ENCODE measurements at regions not wholly inside any gene's neighbourhood (a gene's known extent, or its start where the extent isn't known, plus 50 kb on each side); places are given as distances from the start of the nearest gene placed in this dataset.

DNA sequence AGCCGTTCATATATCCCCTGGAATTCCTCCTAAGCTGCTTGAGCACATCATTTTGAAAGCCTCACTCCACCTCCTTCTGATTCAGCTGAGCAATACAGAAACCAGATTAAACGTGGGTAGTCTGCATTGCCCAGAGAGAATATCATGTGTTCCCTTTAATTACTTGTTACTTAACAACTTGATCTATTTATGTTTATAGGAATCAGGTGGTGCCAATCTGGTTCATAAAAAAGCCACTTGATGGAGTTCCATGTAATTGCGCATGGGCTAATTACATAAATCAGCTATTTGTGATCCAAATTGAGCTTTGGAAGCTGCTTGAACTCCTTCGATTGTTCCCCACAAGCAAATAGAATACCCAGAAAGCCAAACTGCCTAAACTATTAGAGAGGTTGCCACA lies 114.7 kb upstream of the ADCY1 start:
- no peak for TF ChIP-seq EP300 (IDR thresholded peaks at IDR 0.05)
- TF ChIP-seq, protein P1, sequence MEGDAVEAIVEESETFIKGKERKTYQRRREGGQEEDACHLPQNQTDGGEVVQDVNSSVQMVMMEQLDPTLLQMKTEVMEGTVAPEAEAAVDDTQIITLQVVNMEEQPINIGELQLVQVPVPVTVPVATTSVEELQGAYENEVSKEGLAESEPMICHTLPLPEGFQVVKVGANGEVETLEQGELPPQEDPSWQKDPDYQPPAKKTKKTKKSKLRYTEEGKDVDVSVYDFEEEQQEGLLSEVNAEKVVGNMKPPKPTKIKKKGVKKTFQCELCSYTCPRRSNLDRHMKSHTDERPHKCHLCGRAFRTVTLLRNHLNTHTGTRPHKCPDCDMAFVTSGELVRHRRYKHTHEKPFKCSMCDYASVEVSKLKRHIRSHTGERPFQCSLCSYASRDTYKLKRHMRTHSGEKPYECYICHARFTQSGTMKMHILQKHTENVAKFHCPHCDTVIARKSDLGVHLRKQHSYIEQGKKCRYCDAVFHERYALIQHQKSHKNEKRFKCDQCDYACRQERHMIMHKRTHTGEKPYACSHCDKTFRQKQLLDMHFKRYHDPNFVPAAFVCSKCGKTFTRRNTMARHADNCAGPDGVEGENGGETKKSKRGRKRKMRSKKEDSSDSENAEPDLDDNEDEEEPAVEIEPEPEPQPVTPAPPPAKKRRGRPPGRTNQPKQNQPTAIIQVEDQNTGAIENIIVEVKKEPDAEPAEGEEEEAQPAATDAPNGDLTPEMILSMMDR (IDR thresholded peaks at IDR 0.05): no peak

Measured in suprapubic skin (tissue), 3 donors.